H1 (cell line): ENCODE measurements at regions not wholly inside any gene's neighbourhood (a gene's known extent, or its start where the extent isn't known, plus 50 kb on each side); places are given as distances from the start of the nearest gene placed in this dataset.

Experiments used
- EP300 ChIP-seq, 2 experiments: IDR thresholded peaks; 1 replicate in 1 of 2; 2 replicates in 1 of 2; pipeline ENCODE4 v1.6.1; 2011 to 2012; ENCODE audit warnings: low read depth in 2 of 2, low read length in 2 of 2, mild to moderate bottlenecking in 2 of 2, borderline replicate concordance in 1 of 2, inconsistent platforms in 1 of 2, moderate library complexity in 1 of 2
- TF ChIP-seq, protein P1 (sequence below): fragments of 300-600 bp; sonication (generic); IDR thresholded peaks from 2 replicates; pipeline ENCODE4 v1.7.1; 2012; ENCODE audit warnings: low read length, moderate library complexity, mild to moderate bottlenecking, inconsistent platforms; ENCODE audit not compliant: insufficient replicate concordance

DNA sequence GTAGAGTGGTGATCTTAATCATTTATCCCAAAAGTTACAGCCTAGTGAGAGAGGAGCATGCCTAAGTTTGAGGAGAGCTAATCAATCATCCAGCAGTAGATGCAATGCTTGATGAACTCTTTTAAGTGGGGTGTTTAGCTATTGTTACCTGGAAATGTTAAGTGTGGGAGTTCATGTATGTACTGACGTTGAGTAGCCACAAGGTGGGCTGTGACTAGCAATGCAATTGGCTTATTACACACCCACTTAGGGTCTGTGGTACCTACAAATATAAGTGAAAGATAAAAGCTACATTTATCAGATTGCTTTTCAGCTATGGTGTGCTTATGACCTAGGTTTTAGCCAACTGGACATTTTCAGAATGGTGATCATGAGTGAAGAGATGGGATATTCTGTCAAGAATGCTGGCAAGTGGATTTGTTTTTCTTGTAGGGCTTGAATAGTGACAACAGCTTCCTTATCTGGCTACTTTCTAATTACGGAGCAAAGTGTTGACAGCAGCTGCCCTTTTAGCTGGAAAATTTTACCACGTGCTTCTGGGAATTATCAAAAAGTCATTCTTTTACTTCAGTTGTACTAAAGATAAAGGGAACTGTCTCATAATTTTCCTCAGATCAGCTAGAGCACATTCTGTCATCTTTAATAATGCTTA lies 170.6 kb downstream of the POSTN start (continued):
- TF ChIP-seq, protein P1, sequence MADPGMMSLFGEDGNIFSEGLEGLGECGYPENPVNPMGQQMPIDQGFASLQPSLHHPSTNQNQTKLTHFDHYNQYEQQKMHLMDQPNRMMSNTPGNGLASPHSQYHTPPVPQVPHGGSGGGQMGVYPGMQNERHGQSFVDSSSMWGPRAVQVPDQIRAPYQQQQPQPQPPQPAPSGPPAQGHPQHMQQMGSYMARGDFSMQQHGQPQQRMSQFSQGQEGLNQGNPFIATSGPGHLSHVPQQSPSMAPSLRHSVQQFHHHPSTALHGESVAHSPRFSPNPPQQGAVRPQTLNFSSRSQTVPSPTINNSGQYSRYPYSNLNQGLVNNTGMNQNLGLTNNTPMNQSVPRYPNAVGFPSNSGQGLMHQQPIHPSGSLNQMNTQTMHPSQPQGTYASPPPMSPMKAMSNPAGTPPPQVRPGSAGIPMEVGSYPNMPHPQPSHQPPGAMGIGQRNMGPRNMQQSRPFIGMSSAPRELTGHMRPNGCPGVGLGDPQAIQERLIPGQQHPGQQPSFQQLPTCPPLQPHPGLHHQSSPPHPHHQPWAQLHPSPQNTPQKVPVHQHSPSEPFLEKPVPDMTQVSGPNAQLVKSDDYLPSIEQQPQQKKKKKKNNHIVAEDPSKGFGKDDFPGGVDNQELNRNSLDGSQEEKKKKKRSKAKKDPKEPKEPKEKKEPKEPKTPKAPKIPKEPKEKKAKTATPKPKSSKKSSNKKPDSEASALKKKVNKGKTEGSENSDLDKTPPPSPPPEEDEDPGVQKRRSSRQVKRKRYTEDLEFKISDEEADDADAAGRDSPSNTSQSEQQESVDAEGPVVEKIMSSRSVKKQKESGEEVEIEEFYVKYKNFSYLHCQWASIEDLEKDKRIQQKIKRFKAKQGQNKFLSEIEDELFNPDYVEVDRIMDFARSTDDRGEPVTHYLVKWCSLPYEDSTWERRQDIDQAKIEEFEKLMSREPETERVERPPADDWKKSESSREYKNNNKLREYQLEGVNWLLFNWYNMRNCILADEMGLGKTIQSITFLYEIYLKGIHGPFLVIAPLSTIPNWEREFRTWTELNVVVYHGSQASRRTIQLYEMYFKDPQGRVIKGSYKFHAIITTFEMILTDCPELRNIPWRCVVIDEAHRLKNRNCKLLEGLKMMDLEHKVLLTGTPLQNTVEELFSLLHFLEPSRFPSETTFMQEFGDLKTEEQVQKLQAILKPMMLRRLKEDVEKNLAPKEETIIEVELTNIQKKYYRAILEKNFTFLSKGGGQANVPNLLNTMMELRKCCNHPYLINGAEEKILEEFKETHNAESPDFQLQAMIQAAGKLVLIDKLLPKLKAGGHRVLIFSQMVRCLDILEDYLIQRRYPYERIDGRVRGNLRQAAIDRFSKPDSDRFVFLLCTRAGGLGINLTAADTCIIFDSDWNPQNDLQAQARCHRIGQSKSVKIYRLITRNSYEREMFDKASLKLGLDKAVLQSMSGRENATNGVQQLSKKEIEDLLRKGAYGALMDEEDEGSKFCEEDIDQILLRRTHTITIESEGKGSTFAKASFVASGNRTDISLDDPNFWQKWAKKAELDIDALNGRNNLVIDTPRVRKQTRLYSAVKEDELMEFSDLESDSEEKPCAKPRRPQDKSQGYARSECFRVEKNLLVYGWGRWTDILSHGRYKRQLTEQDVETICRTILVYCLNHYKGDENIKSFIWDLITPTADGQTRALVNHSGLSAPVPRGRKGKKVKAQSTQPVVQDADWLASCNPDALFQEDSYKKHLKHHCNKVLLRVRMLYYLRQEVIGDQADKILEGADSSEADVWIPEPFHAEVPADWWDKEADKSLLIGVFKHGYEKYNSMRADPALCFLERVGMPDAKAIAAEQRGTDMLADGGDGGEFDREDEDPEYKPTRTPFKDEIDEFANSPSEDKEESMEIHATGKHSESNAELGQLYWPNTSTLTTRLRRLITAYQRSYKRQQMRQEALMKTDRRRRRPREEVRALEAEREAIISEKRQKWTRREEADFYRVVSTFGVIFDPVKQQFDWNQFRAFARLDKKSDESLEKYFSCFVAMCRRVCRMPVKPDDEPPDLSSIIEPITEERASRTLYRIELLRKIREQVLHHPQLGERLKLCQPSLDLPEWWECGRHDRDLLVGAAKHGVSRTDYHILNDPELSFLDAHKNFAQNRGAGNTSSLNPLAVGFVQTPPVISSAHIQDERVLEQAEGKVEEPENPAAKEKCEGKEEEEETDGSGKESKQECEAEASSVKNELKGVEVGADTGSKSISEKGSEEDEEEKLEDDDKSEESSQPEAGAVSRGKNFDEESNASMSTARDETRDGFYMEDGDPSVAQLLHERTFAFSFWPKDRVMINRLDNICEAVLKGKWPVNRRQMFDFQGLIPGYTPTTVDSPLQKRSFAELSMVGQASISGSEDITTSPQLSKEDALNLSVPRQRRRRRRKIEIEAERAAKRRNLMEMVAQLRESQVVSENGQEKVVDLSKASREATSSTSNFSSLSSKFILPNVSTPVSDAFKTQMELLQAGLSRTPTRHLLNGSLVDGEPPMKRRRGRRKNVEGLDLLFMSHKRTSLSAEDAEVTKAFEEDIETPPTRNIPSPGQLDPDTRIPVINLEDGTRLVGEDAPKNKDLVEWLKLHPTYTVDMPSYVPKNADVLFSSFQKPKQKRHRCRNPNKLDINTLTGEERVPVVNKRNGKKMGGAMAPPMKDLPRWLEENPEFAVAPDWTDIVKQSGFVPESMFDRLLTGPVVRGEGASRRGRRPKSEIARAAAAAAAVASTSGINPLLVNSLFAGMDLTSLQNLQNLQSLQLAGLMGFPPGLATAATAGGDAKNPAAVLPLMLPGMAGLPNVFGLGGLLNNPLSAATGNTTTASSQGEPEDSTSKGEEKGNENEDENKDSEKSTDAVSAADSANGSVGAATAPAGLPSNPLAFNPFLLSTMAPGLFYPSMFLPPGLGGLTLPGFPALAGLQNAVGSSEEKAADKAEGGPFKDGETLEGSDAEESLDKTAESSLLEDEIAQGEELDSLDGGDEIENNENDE: no peak
- no peak for TF ChIP-seq EP300 (IDR thresholded peaks at IDR 0.05; ENCODE audit: borderline replicate concordance in 1 of 2, low read depth in 2 of 2, low read length in 2 of 2)
